ENCODE measurements at regions not wholly inside any gene's neighbourhood (a gene's known extent, or its start where the extent isn't known, plus 50 kb on each side); places are given as distances from the start of the nearest gene placed in this dataset.
"Not testable (repeated sequence)": the region's sequence is repeated elsewhere in the genome, so short reads cannot be mapped to it uniquely, and the experiment has no call there.

GRCh38 chr3:170701696-170702678 lies 116.1 kb upstream of the SLC7A14 start:
- no peak for DNase-seq

- DNase-seq = no peak
These were observed 114.2 kb upstream of the SLC7A14 start for GRCh38 chr3:170700054-170700404.

GRCh38 chr3:170699158-170700053 lies 113.5 kb upstream of the SLC7A14 start:
- no peak for DNase-seq

- no peak for DNase-seq
These were observed 112.0 kb upstream of the SLC7A14 start for GRCh38 chr3:170697908-170698307.

GRCh38 chr3:170697131-170697530 lies 111.3 kb upstream of the SLC7A14 start:
- DNase-seq = no peak

GRCh38 chr3:170695486-170696064 lies 109.7 kb upstream of the SLC7A14 start:
- DNase-seq = no peak

GRCh38 chr3:170692720-170693119 lies 106.8 kb upstream of the SLC7A14 start:
- DNase-seq = no peak

GRCh38 chr3:170690661-170690981 lies 104.7 kb upstream of the SLC7A14 start:
- no peak for DNase-seq

GRCh38 chr3:170689893-170690660 lies 104.2 kb upstream of the SLC7A14 start:
- peak; percentile 75 for DNase-seq

- DNase-seq = no peak
These were observed 103.5 kb upstream of the SLC7A14 start for GRCh38 chr3:170689296-170689829.

GRCh38 chr3:170688222-170688621 lies 102.3 kb upstream of the SLC7A14 start:
- DNase-seq = not testable (repeated sequence)

GRCh38 chr3:170680593-170680992 lies 94.7 kb upstream of the SLC7A14 start:
- no peak for DNase-seq

- DNase-seq = no peak
These were observed 93.3 kb upstream of the SLC7A14 start for GRCh38 chr3:170679190-170679589.

- DNase-seq = no peak
These were observed 84.6 kb upstream of the SLC7A14 start for GRCh38 chr3:170670504-170670903.

GRCh38 chr3:170662986-170663385 lies 77.1 kb upstream of the SLC7A14 start:
- not testable (repeated sequence) for DNase-seq

- DNase-seq = no peak
These were observed 74.3 kb upstream of the SLC7A14 start for GRCh38 chr3:170660139-170660538.

- no peak for DNase-seq
These were observed 71.4 kb upstream of the SLC7A14 start for GRCh38 chr3:170657312-170657711.

- no peak for DNase-seq
These were observed 70.4 kb upstream of the SLC7A14 start for GRCh38 chr3:170656284-170656683.

- DNase-seq = no peak
These were observed 67.9 kb upstream of the SLC7A14 start for GRCh38 chr3:170653801-170654200.

GRCh38 chr3:170651260-170651845 lies 65.5 kb upstream of the SLC7A14 start:
- no peak for DNase-seq

- not testable (repeated sequence) for DNase-seq
These were observed 64.7 kb upstream of the SLC7A14 start for GRCh38 chr3:170650557-170650956.

GRCh38 chr3:170644711-170645110 lies 58.8 kb upstream of the SLC7A14 start:
- DNase-seq = no peak

Measured in stimulated activated CD8-positive, alpha-beta memory T cell treated with anti-CD3 and anti-CD28 coated beads, Interleukin-4, amount 100 ng/mL, for 48 hours (primary cell).